K562 (cell line): ENCODE measurements at regions not wholly inside any gene's neighbourhood (a gene's known extent, or its start where the extent isn't known, plus 50 kb on each side); places are given as distances from the start of the nearest gene placed in this dataset.

Experiments used
- CGGBP1 ChIP-seq: fragments of 250-450 bp; sonication (Bioruptor Pico); IDR thresholded peaks from 2 replicates; pipeline ENCODE4 v1.9.0; 2021; ENCODE audit warnings: mild to moderate bottlenecking
- EGR1 ChIP-seq: fragments of 450-650 bp; conservative IDR thresholded peaks from 2 replicates; pipeline ENCODE4 v1.6.1; 2017; ENCODE audit warnings: mild to moderate bottlenecking
- JUNB ChIP-seq: fragments of 450-650 bp; formaldehyde crosslinking; conservative IDR thresholded peaks from 2 replicates; pipeline ENCODE4 v1.4.0; 2020; ENCODE audit warnings: mild to moderate bottlenecking
- MAFF ChIP-seq: IDR thresholded peaks from 2 replicates; pipeline ENCODE4 v1.6.1; 2012; ENCODE audit warnings: low read length, improper control_type of control experiment
- MBD2 ChIP-seq: sonication (generic); IDR thresholded peaks from 2 replicates; pipeline ENCODE4 v1.6.1; 2016; ENCODE audit warnings: low read depth, borderline replicate concordance
- MTA2 ChIP-seq: fragments of 450-650 bp; IDR thresholded peaks from 2 replicates; pipeline ENCODE4 v1.6.1; 2016; ENCODE audit warnings: low read depth
- NFRKB ChIP-seq: fragments of 450-650 bp; IDR thresholded peaks from 2 replicates; pipeline ENCODE4 v1.6.1; 2016; ENCODE audit warnings: low read depth
- SMAD2 ChIP-seq: fragments of 150-350 bp; IDR thresholded peaks from 2 replicates; pipeline ENCODE4 v1.6.1; 2014; ENCODE audit warnings: low read depth, mild to moderate bottlenecking, low read length
- SMARCB1 ChIP-seq: IDR thresholded peaks from 2 replicates; pipeline ENCODE4 v1.6.1; 2011; ENCODE audit warnings: improper control_type of control experiment, low read depth; ENCODE audit not compliant: insufficient read length
- SP2 ChIP-seq: IDR thresholded peaks from 2 replicates; pipeline ENCODE4 v1.6.1; 2011; ENCODE audit warnings: mild to moderate bottlenecking, low read depth, low read length, moderate library complexity; ENCODE audit not compliant: poor library complexity, severe bottlenecking; ENCODE audit errors: extremely low read depth
- SRSF3 ChIP-seq: fragments of 200-400 bp; formaldehyde crosslinking; IDR thresholded peaks from 2 replicates; pipeline ENCODE4 v1.6.1; 2016; ENCODE audit warnings: mild to moderate bottlenecking, low read length, moderate library complexity; ENCODE audit not compliant: insufficient read depth
- SRSF7 ChIP-seq: fragments of 200-400 bp; formaldehyde crosslinking; optimal IDR thresholded peaks from 2 replicates; pipeline ENCODE3; 2017; ENCODE audit warnings: mild to moderate bottlenecking, low read depth, low read length
- TAF15 ChIP-seq: fragments of 200-400 bp; formaldehyde crosslinking; IDR thresholded peaks from 2 replicates; pipeline ENCODE4 v1.6.1; 2017; ENCODE audit warnings: mild to moderate bottlenecking, low read depth, low read length, moderate library complexity
- ZBTB26 ChIP-seq: fragments of 450-650 bp; formaldehyde crosslinking; IDR thresholded peaks from 2 replicates; pipeline ENCODE4 v1.4.0; 2022; ENCODE audit warnings: missing genetic modification characterization
- ZC3H8 ChIP-seq: fragments of 450-650 bp; IDR thresholded peaks from 2 replicates; pipeline ENCODE4 v1.6.1; 2017
- ZMIZ1 ChIP-seq, 2 experiments: fragments of 150-350 bp in 1 of 2; IDR thresholded peaks; 2 replicates each; pipeline ENCODE4 v1.6.1; 2012 to 2016; ENCODE audit warnings: low read depth in 2 of 2, low read length in 2 of 2, mild to moderate bottlenecking in 1 of 2, moderate library complexity in 1 of 2
- ZNF24 ChIP-seq: fragments of 450-650 bp; IDR thresholded peaks from 2 replicates; pipeline ENCODE4 v1.6.1; 2016
- ZNF609 ChIP-seq: sonication (generic); formaldehyde crosslinking; IDR thresholded peaks from 2 replicates; pipeline ENCODE4 v1.8.1; 2023; ENCODE audit warnings: missing genetic modification reagents, mild to moderate bottlenecking, borderline replicate concordance
- ZNF766 ChIP-seq: fragments of 200-800 bp; sonication (Bioruptor generic); conservative IDR thresholded peaks from 2 replicates; pipeline ENCODE4 v1.6.1; 2016; ENCODE audit warnings: missing genetic modification characterization, missing compliant biosample characterization

GRCh38 chr16:31713071-31713944 is 160.3 kb upstream of the ZNF267 start (continued):
- peak in 1 of 2 experiments; percentile 56; a peak in 1 of 4 replicates for TF ChIP-seq ZMIZ1 (IDR thresholded peaks at IDR 0.05; ENCODE audit: low read depth in 2 of 2, low read length in 2 of 2)
- TF ChIP-seq SMARCB1 = no peak
- no peak for TF ChIP-seq MAFF
- TF ChIP-seq ZNF766 (CRISPR knock-in tag) = no peak
- TF ChIP-seq NFRKB = peak; percentile 75
- TF ChIP-seq MBD2 = peak; percentile 39
- TF ChIP-seq JUNB (CRISPR knock-in tag) = no peak
- TF ChIP-seq ZNF24 = no peak
- TF ChIP-seq ZC3H8 = no peak
- no peak for TF ChIP-seq ZNF609 (CRISPR knock-in tag)
- TF ChIP-seq CGGBP1 (CRISPR knock-in tag) = 0 out of 2 replicates have a peak, but pooled peaks have one; percentile 62
- TF ChIP-seq EGR1 = no peak; the same call in 1 of the 2 replicates
- TF ChIP-seq TAF15 = no peak
- TF ChIP-seq ZBTB26 (CRISPR knock-in tag) = no peak
- TF ChIP-seq MTA2 = no peak
- TF ChIP-seq SRSF3 = 0 out of 2 replicates have a peak, but pooled peaks have one; percentile 54
- no peak for TF ChIP-seq SMAD2
- TF ChIP-seq SP2 = peak; percentile 55
- TF ChIP-seq SRSF7 = no peak
